GM21529 (cell line): ENCODE measurements at regions not wholly inside any gene's neighbourhood (a gene's known extent, or its start where the extent isn't known, plus 50 kb on each side); places are given as distances from the start of the nearest gene placed in this dataset.

Experiments used
- ATAC-seq: cut with Tn5 transposase; IDR thresholded peaks from one replicate; pipeline ENCODE4 v1.9.1; 2021; ENCODE audit not compliant: unreplicated experiment

DNA sequence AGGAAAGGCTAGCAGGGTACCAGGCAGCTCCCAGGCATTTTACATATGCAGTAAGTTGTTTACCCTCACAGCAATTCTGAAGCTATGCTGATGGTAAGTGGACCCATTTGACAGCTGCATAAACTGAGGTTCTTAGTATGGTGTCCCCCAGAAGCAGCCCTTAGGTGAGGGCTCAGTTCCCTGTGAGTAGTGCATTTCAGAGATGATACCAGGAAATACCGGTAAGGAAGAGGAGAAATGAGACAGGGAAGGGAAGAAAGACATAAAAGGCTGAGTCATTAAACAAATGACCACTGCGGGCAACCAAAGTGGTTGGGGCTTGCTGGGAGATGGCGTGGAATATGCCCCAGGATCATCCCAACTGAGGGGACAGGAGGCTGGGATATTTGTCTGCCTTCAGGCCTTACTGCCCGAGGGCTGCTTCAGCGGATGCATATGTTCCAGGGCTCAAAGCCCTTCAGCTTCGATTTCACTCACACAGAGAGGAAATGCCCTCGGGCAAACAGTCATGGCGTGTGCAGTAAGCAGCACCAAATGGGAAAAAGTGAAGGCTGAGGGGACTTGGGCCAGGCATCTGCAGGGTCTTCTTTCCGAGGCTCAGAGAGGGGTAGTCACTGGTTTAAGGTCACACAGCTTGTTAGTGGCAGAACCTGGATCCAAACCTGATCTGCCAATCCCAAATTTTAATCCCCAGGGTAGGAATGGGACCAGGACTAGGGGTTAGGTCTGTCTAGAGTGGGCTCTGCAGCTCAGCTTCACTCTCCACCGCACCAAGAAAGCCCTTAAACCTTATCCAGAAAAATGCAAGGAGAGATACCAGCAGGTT is 133.7 kb upstream of the RUNX3 start:
- ATAC-seq = no peak

DNA sequence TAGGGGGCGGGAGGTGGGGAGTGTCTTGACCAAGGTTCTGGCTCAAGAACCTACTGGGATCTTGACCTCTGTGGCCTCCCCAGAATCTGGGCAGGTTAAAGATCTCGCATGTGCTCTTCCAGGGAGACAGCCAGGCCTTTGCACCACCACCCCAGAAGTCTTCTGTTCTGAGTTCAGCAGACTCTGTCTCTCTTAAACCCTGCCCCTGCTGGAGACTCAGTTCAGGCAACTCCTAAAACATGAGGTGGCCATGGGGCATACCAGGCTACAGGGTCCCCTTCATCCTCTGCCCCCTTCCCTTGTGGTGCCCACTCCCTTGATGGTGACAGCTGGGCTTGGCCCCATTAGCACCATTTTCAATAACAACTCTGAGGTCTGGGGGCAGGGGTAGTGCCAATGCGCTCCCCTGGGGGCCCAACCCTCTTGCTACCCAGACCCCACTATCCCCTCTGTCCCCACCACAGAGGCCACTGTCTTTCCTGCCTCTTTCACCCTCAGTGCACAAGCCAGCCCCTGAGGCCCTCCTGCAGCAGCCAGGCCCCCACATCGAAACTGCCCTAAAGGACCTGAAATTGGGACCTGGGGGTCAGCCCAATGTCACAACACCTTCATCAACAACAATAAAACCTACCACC is 132.7 kb upstream of the RUNX3 start:
- ATAC-seq = no peak

DNA sequence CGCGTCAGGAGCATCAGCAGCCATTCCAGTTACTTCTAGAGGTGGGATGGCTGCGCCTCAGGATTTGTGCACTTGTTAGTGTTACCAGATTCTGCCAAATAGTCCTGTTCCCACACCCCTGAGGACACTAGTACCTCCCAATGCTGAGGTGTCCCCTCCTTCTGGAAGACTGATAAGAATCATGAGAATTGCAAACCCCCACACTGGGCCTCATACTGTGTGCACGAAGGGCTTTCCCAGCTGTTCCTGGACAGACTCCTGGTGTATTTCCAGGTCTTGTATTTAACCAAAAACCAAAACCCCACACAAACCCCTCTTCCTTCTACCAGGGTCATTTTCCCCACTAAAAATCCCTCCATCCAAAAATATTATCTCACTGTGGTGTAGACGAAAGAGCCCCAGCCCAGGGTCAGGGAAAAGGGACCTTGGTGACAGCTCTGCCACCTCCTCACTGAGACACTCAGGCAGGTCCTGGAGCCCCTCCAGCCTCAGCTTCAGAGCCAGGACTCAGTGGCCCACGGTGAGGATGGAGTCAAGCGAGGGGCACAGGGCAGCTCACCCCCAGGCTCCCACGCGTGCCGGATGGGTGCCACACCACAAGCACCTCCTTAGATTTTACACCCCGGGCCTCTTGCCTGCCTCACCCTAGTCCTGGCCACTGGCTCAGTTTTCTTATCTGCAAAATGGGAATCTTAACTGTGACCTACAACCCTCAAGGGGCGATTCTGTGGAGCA is 131.4 kb upstream of the RUNX3 start:
- ATAC-seq = no peak

DNA sequence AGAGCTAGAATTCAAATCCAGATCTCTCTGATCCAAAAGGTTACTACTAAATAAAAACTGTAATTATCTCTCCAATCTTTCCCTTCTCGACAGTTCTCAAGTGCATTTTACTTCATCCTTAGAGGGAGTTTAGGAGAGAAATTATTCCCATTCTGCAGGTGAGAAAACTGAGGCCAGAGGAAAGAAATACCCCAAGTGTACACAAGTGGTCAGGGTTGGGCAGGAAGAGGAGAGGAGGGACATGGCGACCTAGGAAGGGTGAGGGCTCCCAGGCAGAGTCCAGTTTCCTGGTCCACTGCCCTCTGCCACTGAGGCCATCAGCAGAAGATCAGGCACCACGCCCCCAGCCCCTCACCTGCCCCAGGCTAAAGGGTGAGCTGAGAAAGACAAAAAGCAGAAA is 127.1 kb upstream of the RUNX3 start:
- ATAC-seq = no peak

DNA sequence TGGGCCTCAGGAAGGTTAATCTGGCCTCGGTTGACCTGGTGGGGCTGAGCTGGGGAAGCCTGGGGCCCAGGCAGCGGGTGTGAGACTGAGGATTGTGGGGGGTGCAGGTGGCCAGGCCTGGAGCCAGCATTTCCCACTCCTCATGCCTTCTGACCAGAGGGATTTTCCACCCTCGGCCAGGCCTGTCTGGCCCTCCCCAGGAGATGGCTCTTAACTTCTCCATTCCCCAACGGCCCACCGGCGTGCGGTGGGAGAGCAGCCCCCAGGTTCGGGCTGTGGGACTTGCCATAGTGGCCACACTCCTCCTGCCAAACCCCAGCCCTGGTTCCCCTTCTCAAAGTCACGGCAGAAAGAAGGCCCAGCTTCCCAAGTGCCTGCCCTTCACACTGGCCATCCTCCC is 126.5 kb upstream of the RUNX3 start:
- no peak for ATAC-seq

DNA sequence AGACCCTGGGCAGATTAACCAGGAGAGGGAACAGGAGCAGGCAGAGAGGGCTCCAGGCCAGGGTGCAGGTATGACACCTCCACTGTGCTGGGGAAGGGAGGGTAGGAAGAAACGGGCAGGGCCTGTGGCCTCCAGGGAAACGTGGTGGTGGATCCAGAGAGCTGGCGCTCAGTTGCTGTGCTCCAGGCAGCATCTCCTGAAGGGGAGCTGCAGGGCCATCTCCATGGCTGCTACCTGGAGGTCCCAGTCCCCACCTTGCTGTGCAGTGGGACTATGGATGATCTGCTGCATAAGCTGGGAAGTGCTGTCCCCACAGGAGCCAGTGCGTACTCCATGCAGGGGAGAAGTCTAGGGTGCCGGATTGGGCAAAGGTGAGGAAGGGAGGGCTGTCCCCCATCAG is 125.9 kb upstream of the RUNX3 start:
- no peak for ATAC-seq

DNA sequence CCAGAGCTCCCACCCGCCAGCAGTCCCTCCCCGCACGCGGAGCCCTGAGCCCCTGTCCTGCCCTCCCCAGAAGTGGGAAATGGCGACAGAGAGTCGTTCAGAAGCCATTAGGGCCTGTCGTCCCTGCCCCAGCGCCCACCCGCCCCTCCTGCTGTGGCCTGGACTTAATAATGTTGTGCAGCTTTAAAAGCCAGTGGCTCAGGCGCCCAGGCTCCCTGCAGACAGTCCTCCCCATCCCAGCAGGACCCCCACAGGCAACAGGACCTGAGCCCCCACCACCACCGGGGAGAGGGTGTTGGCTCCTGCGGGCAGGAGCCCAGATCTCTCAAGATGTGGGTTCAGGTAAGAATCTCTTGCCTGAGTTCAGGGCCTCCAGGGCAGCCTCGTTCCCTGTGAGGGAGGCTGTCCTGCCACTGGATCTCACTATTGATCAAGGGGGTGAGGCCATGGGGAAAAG is 125.3 kb upstream of the RUNX3 start:
- no peak for ATAC-seq

DNA sequence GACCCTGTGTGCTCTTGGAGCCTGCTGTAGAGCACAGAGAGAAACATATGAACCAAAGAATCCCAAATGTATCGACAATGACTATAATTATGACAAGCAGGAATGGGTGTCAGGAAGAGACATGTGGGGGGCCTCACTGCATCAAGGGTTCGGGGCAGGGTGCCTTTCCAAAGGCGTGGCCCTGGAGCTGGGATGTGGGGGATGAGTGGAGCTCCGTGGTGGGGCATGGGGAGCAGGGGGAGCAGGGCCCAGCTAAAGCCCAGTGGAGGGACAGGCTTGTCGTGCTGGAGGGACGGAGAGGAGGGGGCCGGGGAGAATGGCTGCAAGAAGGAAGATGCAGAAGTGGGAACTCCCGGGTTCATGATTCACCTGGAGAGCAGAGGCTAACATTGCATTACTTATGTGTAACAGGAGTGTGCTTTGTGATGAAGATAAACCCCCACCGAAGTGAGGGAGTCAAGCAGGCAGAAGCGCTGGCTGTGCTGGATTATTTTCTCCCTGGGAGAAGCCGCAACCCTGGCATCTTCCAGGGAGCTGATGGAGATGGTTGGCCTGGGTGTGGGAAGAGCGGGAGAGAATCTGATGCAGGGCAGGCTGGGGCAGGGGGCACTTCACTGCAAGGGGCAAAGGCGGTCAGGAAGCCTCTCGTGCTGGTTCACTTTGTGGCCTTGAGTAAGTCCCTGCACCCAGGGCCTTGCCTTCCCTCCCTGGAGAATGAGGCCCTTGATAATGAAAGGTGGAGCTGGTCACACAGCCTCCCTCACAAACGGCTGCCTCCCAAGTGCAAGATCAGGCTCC is 124.6 kb upstream of the RUNX3 start:
- ATAC-seq = no peak

DNA sequence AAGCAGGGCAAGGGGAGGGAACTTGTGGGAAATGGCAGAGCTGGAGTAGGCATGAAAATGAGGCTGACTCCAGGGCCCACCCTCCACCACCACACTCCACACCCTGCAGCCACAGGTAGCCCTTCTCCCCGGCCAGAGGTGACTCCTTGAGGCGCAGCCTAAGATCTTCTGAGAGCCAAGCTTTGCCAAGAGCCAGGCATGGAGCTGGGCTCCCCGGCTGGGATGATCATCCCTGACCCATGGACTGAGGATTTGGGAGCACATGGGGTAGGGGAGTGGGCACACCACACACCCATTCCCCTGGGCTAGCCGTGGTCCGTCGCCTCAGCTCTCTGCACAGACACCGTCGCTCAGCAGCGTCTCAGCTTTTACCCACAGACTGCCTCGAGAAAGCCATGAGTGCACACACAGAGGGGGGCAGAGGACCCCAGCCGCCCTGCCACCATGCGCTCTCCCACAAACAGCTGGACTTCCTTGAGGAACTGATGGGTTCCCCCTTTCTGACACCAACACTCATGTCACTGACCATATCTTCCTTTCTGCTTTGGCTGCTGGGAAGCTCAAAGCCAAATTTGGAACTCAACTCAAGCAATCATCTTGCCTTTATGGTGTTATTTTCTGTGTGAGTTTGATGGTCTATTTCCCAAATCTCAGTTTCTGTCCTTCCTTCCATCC is 123.6 kb upstream of the RUNX3 start:
- no peak for ATAC-seq

DNA sequence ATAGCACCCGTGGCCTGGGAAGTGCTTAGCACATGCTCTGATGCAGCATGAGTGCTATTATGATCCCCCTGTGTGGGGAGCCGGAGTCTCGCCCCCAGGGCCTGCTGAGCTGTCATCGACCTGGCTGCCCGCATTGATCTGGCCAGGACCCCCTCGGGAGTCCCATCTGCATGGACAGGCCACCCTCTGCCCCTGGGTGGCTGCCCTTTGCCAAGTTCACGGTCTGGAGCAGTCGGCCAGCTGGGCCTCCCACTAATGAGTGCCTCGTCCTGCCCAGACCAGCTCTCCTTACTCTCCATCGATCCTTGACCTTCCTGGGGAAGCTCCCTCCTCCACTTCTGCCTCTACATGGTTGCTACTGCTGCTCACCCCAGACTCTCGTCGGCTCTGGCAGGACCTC is 121.8 kb upstream of the RUNX3 start:
- no peak for ATAC-seq

DNA sequence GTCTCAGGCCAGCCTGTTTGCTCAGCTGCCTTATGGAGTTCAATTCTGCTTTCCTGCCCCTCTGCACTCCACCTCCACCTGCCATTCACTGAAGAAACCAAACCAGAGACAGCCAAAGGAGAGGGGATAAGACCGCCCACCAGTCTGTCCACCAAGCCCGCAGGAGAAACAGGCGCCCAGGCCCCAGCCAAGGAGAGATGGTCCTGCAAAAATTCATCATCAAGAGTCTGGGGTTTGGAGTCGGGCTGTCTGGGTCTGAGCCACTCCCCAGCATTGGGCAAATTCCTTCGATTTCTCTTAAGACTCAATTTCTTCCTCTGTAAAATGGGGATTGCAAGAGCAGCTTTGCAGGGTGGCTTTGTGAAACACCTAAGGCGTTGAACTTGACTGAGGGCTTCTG is 121.4 kb upstream of the RUNX3 start:
- ATAC-seq = no peak

DNA sequence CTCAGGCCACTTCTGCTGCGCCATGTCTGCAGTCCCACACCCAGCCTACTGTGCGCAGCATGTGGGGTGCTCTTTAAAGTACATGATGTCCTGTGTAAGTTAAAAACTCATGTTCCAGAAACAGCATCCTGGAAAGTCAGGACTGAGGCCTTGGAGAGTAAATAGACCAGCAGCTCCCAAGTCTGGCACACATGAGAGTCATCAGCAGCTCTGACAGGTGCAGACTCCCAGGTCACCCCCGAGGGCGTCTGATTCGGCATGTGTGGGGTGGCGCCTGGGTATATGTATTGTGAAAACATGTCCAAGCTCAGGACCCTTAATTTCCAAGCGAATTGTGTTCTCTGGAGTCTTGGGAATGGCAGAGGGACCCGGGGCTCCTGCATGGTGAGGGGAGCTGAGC is 120.1 kb upstream of the RUNX3 start:
- no peak for ATAC-seq

DNA sequence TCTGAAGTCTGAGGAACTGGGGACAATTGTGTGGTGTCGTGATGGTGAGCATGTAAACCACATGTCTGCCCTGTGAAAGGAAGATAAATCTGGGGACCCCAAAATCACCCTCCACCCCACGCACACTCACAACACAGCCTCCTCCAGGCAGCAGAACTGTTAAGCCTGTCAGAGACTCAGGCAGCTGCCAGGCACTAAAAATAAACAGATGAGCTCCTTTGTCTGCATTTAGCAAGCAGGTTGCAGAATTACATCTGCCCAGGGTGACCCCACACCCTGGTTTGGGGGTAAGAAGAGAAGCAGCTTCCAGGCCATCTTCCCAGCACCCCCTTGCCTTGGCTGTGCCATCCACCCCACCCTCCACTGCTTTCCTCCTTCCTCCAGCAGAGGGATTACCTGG is 119.1 kb upstream of the RUNX3 start:
- no peak for ATAC-seq

DNA sequence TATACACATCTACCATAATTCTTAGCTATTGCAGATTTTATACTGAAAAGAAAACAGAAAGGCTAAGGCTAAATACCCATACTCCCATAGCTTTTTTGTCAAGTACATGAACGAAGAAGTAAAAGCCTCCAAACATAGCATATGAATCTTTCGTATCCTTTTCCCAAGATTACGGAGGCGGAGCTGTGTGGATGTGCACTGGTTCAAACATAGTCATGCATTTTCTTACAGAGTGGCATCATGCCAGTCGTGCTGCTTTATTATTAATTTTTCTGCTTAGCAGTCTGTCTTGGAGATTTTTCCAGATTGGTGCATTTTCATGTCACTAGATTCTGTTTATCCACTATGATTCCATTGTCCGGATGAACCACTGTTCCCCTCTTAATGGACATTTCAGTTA is 118.7 kb upstream of the RUNX3 start:
- no peak for ATAC-seq

DNA sequence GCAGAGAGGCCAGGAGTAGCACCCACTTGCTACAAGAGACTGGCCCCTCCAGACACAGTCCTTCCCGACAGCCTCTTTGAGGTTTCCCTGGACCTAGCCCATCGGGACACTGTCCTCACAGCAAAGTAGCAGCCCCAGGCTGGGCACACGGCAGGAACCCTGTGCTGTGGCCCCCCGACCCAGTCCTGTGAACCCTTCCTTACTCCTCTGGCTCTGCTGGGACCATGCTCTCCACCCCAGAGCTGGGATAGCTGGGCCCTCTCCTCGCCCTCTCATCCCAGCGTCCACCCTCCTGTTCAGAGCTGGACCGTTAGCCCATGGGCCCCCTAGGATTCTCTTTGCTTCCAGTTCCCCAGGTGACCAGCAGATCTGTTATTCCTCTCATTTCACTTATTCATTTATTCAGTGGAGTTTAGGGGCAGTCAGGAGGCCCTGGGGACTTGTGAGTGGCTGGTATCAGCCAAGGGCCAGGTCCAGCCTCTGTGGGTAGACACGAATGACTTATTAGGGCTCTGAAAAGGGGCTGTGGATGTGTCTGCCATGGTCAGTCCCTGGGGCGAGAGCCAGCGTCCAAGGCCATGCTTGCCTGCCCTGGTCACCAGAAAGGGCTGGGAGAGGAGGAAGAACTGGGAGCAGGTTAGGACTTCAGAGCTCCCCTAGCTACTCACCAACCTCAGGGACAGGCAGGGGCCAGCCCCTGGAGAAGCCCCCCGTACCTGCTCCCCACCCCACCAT is 117.6 kb upstream of the RUNX3 start:
- ATAC-seq = no peak

DNA sequence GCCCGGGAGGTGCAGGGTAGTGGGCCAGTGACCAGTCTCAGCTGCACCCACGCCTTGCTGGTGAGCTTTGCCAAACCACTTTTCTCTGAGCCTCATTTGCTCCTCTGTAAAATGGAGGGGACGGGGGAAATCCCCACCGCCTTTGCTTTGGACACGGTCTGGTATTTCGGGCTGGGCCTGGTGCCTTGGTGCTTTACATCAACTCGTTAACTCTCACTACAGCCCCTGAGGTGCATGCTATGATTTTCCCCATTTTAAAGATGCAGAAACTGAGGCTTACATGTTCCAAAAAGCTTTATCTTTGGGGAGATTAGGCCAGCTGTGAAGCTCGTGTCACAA is 116.1 kb upstream of the RUNX3 start:
- no peak for ATAC-seq

DNA sequence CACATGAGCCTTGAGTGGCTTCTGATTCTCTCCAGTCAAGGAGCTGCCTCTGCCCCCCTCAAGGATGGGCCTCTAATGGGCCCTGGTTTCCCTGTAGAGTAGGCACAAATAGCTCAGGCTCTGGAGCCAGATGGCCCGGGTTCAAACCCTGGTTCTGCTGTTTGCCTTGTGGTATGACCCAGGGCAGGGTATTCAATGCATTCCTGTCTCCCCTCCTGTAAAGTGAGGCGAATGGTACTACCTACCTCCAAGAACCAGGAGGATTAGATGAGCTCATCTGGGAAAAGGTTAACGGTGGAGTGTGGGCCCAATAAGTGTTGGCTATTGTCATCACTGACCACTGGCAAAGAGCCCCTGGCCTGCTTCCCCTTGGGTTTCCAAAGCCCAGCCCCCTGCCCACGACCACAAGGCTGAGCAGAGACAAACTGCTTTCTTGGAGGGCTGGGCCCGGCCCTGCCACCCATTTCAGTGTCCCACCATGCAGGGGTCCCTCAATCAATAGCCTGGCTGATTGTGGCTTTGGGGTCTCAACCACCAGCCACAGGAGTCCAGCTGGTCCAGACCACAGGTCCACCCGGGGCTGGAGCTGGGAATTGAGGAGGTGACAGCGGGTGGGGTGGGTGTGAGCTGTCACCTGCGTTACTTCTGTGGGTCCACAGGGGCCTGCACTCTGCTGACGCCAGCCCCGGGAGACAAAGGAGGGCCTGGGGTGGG is 115.6 kb upstream of the RUNX3 start:
- no peak for ATAC-seq

DNA sequence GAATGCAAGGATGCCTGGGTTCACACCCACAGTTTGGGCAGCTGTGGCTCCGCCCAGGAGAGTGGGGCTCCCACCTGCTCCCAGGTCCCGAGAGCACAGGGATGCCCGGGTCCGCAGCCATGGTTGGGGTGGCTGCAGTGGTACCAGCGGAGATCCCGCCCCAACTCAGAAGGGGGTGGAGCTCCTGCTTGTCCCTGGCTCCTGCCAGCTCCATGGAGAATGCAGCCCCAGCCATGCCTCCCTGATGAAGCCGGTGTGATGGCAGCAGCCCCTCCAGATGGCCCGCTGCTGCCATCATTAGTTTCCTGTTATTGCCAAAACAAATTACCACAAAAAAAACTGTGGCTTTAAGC is 113.1 kb upstream of the RUNX3 start:
- ATAC-seq = no peak

DNA sequence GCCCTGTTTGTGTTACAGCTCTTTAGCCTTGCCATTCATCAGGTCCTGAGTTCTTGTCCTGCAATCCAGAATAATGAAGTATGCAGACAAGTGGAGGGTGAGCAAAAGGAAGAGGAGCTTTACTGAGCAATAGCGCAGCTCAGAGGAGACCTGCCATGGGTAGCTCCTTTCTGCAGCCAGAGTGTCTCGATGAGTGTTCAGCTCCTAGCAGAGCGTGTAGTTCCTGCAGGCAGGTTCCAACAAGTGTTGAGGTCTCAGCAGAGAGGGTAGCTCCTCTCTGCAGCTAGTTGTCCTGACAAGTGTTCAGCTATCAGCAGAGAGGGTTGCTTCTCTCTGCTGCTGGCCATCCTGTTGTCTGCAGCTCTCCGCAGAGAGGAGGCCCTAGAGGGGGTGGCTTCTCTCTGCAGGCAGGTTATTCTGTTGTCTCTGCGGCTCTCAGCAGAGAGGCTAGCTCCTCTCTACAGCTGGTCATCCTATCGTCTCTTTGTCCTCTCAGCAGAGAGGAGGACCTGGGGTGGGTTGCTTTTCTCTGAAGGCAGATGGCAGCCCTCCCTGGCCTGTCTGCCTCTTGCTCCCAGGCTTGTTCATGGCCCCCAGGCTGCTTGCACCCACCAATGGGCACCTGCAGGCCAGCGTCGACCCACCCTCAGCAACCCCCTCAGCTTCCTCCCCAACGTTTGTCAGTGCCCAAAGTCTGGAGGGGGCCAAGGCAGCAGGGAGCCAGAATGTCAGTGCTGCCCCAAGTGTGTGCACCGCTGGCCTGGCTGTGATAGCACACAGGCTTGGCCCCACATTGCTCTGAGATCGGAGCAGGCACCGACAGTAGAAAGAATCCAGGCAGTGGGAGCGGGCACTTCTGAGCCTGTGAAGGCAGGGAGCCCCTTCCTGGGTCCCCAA is 112.5 kb upstream of the RUNX3 start:
- no peak for ATAC-seq
